ENCODE measurements at regions not wholly inside any gene's neighbourhood (a gene's known extent, or its start where the extent isn't known, plus 50 kb on each side); places are given as distances from the start of the nearest gene placed in this dataset.

- H3K9ac ChIP-seq (ENCODE audit: low read depth, low read length) = no peak overlapping the region
- H3K9me3 ChIP-seq (ENCODE audit: control insufficient read depth, insufficient read depth, low read length) = no peaks in the 10 kb centered on the region
- H3K27me3 ChIP-seq (ENCODE audit: control insufficient read depth, insufficient read depth, low read length) = no peaks in the 10 kb centered on the region
- H3K27ac ChIP-seq (ENCODE audit: low read depth, low read length) = no peak overlapping the region
- H3K4me1 ChIP-seq (ENCODE audit: control insufficient read depth, insufficient read depth, low read length) = peaks cover 9% of the 10 kb centered on the region
- H3K4me3 ChIP-seq (ENCODE audit: low read depth, low read length) = no peak overlapping the region
- no peaks in the 10 kb centered on the region for H3K36me3 ChIP-seq (ENCODE audit: control insufficient read depth, insufficient read depth, low read length)
These were observed 279.6 kb downstream of the ADGB start for GRCh38 chr6:146878168-146878951.

GRCh38 chr6:146878952-146879340 is 280.2 kb downstream of the ADGB start:
- H3K9ac ChIP-seq (ENCODE audit: low read depth, low read length) = no peak overlapping the region
- no peaks in the 10 kb centered on the region for H3K36me3 ChIP-seq (ENCODE audit: control insufficient read depth, insufficient read depth, low read length)
- no peaks in the 10 kb centered on the region for H3K9me3 ChIP-seq (ENCODE audit: control insufficient read depth, insufficient read depth, low read length)
- peaks cover 9% of the 10 kb centered on the region for H3K4me1 ChIP-seq (ENCODE audit: control insufficient read depth, insufficient read depth, low read length)
- H3K27ac ChIP-seq (ENCODE audit: low read depth, low read length) = no peak overlapping the region
- no peak overlapping the region for H3K4me3 ChIP-seq (ENCODE audit: low read depth, low read length)
- no peaks in the 10 kb centered on the region for H3K27me3 ChIP-seq (ENCODE audit: control insufficient read depth, insufficient read depth, low read length)

GRCh38 chr6:146879406-146880117 is 280.8 kb downstream of the ADGB start:
- Histone ChIP-seq H3K9me3 (ENCODE audit: control insufficient read depth, insufficient read depth, low read length) (no peaks in the 10 kb centered on the region), H3K4me1 (ENCODE audit: control insufficient read depth, insufficient read depth, low read length) (peaks cover 9% of the 10 kb centered on the region), H3K9ac (ENCODE audit: low read depth, low read length) (no peak overlapping the region), H3K4me3 (ENCODE audit: low read depth, low read length) (no peak overlapping the region), H3K27ac (ENCODE audit: low read depth, low read length) (no peak overlapping the region), H3K27me3 (ENCODE audit: control insufficient read depth, insufficient read depth, low read length) (no peaks in the 10 kb centered on the region), H3K36me3 (ENCODE audit: control insufficient read depth, insufficient read depth, low read length) (no peaks in the 10 kb centered on the region)

- Histone ChIP-seq H3K27ac (ENCODE audit: low read depth, low read length) (no peak overlapping the region), H3K27me3 (ENCODE audit: control insufficient read depth, insufficient read depth, low read length) (no peaks in the 10 kb centered on the region), H3K9me3 (ENCODE audit: control insufficient read depth, insufficient read depth, low read length) (no peaks in the 10 kb centered on the region), H3K4me3 (ENCODE audit: low read depth, low read length) (no peak overlapping the region), H3K9ac (ENCODE audit: low read depth, low read length) (no peak overlapping the region), H3K36me3 (ENCODE audit: control insufficient read depth, insufficient read depth, low read length) (no peaks in the 10 kb centered on the region), H3K4me1 (ENCODE audit: control insufficient read depth, insufficient read depth, low read length) (peaks cover 5% of the 10 kb centered on the region; the same call in 1 of the 2 replicates)
These were observed 282.7 kb downstream of the ADGB start for GRCh38 chr6:146881228-146882181.

GRCh38 chr6:146883640-146884531 is 285.1 kb downstream of the ADGB start:
- Histone ChIP-seq H3K9ac (ENCODE audit: low read depth, low read length) (no peak overlapping the region), H3K4me3 (ENCODE audit: low read depth, low read length) (no peak overlapping the region), H3K27ac (ENCODE audit: low read depth, low read length) (no peak overlapping the region), H3K27me3 (ENCODE audit: control insufficient read depth, insufficient read depth, low read length) (no peaks in the 10 kb centered on the region), H3K36me3 (ENCODE audit: control insufficient read depth, insufficient read depth, low read length) (no peaks in the 10 kb centered on the region), H3K4me1 (ENCODE audit: control insufficient read depth, insufficient read depth, low read length) (peaks cover 5% of the 10 kb centered on the region; the same call in 1 of the 2 replicates), H3K9me3 (ENCODE audit: control insufficient read depth, insufficient read depth, low read length) (no peaks in the 10 kb centered on the region)

GRCh38 chr6:146884728-146885127 is 286.0 kb downstream of the ADGB start:
- Histone ChIP-seq H3K27me3 (ENCODE audit: control insufficient read depth, insufficient read depth, low read length) (no peaks in the 10 kb centered on the region), H3K4me1 (ENCODE audit: control insufficient read depth, insufficient read depth, low read length) (peaks cover 5% of the 10 kb centered on the region; the same call in 1 of the 2 replicates), H3K9me3 (ENCODE audit: control insufficient read depth, insufficient read depth, low read length) (no peaks in the 10 kb centered on the region), H3K4me3 (ENCODE audit: low read depth, low read length) (no peak overlapping the region), H3K9ac (ENCODE audit: low read depth, low read length) (no peak overlapping the region), H3K27ac (ENCODE audit: low read depth, low read length) (no peak overlapping the region), H3K36me3 (ENCODE audit: control insufficient read depth, insufficient read depth, low read length) (no peaks in the 10 kb centered on the region)

- H3K4me3 ChIP-seq (ENCODE audit: low read depth, low read length) = no peak overlapping the region
- H3K27me3 ChIP-seq (ENCODE audit: control insufficient read depth, insufficient read depth, low read length) = no peaks in the 10 kb centered on the region
- no peak overlapping the region for H3K27ac ChIP-seq (ENCODE audit: low read depth, low read length)
- H3K36me3 ChIP-seq (ENCODE audit: control insufficient read depth, insufficient read depth, low read length) = no peaks in the 10 kb centered on the region
- H3K9ac ChIP-seq (ENCODE audit: low read depth, low read length) = no peak overlapping the region
- H3K9me3 ChIP-seq (ENCODE audit: control insufficient read depth, insufficient read depth, low read length) = no peaks in the 10 kb centered on the region
- H3K4me1 ChIP-seq (ENCODE audit: control insufficient read depth, insufficient read depth, low read length) = peaks cover 5% of the 10 kb centered on the region; the same call in 1 of the 2 replicates
These were observed 287.1 kb downstream of the ADGB start for GRCh38 chr6:146885708-146886457.

- H3K27ac ChIP-seq (ENCODE audit: low read depth, low read length) = no peak overlapping the region
- H3K4me1 ChIP-seq (ENCODE audit: control insufficient read depth, insufficient read depth, low read length) = no peaks in the 10 kb centered on the region
- H3K9ac ChIP-seq (ENCODE audit: low read depth, low read length) = no peak overlapping the region
- H3K36me3 ChIP-seq (ENCODE audit: control insufficient read depth, insufficient read depth, low read length) = no peaks in the 10 kb centered on the region
- no peaks in the 10 kb centered on the region for H3K9me3 ChIP-seq (ENCODE audit: control insufficient read depth, insufficient read depth, low read length)
- no peaks in the 10 kb centered on the region for H3K27me3 ChIP-seq (ENCODE audit: control insufficient read depth, insufficient read depth, low read length)
- no peak overlapping the region for H3K4me3 ChIP-seq (ENCODE audit: low read depth, low read length)
These were observed 288.0 kb downstream of the ADGB start for GRCh38 chr6:146886587-146887446.

- H3K4me3 ChIP-seq (ENCODE audit: low read depth, low read length) = no peak overlapping the region
- H3K9me3 ChIP-seq (ENCODE audit: control insufficient read depth, insufficient read depth, low read length) = no peaks in the 10 kb centered on the region
- H3K9ac ChIP-seq (ENCODE audit: low read depth, low read length) = no peak overlapping the region
- H3K27ac ChIP-seq (ENCODE audit: low read depth, low read length) = no peak overlapping the region
- no peaks in the 10 kb centered on the region for H3K36me3 ChIP-seq (ENCODE audit: control insufficient read depth, insufficient read depth, low read length)
- H3K4me1 ChIP-seq (ENCODE audit: control insufficient read depth, insufficient read depth, low read length) = no peaks in the 10 kb centered on the region
- H3K27me3 ChIP-seq (ENCODE audit: control insufficient read depth, insufficient read depth, low read length) = no peaks in the 10 kb centered on the region
These were observed 288.8 kb downstream of the ADGB start for GRCh38 chr6:146887447-146888077.
